GM19397 (cell line): ENCODE measurements at regions not wholly inside any gene's neighbourhood (a gene's known extent, or its start where the extent isn't known, plus 50 kb on each side); places are given as distances from the start of the nearest gene placed in this dataset.

ENCODE experiments used
- ATAC-seq: cut with Tn5 transposase; IDR thresholded peaks from one replicate; pipeline ENCODE4 v1.9.1; 2021; ENCODE audit warnings: mild to moderate bottlenecking, moderate library complexity; ENCODE audit not compliant: unreplicated experiment

DNA sequence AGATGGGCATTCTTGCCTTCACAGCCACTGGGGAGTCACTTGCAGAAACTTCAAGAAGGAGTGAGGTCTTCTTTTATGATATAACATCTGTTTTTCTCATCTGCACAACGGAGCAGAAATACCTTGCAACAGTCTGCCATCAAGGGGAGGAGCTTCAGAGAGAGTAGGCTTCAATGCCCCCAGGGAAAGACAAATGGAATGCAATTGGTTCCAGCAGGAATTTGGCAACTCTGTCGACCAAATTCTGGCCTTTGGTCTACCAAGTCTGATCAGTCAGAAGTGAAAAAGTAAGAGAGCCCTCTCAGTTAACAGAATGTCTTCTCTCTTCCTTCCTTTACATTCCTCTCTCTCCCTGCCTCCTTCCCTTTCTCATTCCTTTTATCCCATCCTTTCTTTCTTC is 229.3 kb downstream of the IDS start:
- no peak for ATAC-seq

DNA sequence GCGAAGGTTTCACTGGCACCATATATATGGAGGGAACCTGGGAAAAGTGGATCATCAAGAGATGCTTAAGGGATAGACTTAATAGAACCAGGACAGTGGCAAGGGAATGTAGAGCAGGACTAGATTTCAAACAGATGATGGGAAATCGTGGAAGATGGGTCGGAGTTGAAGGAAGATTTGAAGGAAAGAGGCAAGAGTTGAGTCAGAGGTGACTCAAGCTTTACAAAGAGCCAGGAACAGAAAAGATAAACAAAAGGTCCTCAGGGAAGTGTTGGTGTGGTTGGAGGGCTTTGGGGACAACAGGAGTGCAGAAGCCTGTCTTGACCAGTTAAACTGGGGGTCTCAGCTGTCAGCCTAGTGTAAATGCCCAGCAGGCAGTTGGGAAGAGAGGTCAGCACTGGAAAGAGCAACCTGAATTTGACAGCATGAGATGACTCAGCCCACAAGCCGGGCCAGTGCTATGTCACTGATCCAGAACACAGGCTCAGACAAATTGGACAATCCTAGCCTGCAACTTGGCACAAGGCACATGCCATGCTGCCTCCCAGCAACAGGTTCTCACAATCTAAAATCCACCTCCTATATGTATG is 230.5 kb downstream of the IDS start:
- no peak for ATAC-seq

DNA sequence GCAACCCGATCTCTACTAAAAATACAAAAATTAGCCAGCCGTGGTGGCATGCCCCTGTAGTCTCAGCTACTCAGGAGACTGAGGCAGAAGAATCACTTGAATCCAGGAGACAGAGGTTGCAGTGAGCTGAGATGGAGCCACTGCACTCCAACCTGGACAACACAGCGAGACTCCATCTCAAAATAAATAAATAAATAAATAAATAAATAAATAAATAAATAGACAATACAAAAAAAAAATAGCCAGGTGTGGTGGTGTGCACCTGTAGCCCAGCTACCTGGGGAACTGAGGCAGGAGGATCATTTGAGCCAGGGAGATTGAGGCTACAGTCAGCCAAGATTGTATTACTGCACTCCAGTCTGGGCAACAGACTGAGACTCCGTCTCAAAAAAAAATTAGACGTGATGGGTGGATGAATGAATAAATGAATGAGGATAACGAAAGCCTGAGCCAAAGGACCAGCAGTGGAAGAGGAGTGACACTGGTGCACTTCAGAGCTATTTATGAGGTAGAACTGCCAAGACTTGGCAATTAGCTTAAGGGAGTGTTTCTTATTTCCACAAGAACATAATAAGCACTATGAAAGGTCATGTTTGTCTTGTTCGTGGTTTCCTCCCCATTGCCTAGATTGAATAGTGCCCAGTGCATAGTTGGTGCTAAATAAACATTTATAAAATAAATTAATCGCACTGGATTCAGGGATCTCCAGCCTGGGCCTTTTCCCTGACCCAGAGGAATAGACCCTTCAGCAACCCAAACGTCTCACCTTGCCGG is 232.2 kb downstream of the IDS start:
- ATAC-seq = no peak

DNA sequence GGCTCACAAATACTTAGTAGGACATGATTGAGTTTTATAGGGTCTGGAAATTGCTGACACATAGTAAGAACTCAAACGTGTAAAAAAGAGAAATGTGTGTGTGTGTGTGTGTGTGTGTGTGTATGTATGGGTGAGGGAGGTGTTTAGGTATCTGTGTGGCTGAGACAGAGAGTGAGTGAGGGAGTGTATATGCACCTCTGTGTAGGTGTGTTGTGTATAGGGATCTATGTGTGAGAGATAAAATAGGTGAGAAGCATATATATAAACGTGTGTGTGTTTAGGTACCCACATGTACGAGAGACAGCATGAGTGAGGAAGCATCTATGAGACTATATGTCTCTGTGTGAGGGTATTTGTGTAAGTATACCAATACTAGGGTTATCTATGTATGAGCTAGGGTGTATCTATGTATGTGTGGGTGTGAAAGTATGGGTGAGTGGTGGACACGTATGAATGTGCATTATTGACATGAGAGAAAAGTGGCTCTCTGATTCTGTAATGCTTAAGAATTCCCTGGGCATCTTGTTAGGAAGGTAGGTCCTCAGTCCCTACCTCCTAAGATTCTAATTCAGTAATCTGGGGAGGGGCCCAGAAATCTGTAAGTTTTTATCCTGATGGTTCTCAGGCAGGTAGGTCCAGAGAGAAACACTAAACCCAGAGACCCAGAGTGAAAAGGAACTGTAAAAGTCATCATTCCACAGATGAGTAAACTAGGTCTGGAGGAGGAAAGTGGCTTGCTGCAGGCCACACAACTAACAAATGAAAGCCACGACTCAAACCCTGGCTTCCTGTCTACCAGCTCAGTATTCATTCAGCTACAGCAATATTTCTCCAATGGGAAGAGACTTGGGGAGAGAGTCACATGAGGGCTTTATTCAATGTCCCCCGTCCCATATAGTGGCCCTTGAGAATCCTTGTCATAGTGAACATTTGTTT is 237.0 kb downstream of the IDS start:
- ATAC-seq = peak; percentile 64

DNA sequence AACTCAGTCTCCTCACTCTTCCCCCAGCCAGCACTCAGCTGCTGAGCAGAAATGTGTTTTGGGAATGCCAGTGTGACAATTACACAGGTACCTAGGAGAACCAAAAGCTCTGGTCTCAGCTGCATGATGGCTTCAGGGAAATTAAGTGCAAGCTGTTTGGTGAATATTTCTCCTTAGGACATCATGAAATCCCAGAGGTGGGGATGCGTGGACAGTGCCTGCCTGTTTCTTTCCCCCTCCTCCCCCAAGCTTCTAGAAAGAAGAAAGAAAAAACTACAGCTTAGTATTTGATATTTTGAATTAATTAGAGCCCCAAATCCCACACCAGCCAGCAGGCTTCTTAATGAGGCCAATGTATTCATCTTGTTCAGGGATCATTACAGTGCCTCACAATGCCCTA is 243.0 kb downstream of the IDS start:
- no peak for ATAC-seq

DNA sequence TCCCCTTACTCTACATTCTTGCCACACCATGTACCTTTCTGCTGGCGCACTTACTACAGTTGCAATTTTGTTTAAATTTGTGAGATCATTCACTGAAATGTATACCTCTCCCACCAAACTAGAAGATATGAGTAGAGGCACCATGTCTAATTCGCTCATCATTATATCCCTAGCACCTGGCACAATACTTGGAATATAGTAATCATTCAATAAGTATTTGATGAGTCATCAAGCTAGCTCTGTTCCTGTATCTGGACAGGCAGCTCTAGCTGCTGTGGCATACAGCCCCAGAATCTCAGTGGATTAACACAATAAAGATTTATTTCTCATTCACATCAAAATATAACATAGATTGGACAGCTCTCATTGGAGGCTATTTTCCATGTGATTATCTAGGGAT is 245.9 kb downstream of the IDS start:
- no peak for ATAC-seq

DNA sequence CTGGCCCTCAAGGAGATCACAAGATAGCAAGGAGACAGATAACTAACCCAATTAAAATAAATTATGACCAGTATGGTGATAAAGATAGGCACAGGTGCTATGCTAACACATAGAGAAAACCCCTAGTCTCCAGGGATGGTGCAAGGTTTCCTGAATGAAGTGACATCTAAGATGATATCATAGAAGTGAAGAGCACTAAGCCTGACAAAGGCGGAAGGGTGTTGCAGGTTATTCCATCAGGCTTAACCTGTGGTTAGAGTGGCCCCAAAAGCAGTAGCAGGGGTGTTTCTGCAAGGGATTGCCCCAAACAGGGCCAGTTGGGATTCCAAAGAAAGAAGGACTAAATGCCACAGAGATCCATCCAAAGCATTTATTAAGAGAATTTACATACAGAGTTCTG is 249.2 kb downstream of the IDS start:
- no peak for ATAC-seq

DNA sequence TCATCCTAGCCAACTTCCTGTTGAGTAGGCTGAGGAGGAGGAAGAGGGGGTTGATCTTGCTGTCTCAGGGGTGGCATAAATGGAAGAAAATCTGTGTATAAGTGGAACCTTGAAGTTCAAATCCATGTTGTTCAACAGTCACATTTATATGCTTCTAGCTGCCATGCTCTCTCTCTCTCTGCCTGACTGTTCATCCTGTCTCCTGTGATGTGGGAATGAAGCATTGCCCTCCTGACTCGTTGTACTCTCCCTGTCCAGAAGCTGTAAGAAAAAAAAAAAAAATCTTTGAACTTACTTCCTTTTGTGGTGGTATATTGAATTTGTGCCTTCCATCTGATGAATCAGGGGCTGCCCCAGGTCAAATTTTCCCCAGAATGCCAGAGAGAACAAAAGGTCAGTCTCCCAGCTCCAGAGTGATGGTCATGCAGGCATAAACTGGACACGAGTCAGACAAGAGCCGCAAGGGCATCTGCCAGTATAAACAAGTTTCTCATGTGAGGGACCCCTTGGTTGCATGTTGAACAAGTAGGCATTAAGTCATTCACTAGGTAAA is 257.0 kb downstream of the IDS start:
- no peak for ATAC-seq

DNA sequence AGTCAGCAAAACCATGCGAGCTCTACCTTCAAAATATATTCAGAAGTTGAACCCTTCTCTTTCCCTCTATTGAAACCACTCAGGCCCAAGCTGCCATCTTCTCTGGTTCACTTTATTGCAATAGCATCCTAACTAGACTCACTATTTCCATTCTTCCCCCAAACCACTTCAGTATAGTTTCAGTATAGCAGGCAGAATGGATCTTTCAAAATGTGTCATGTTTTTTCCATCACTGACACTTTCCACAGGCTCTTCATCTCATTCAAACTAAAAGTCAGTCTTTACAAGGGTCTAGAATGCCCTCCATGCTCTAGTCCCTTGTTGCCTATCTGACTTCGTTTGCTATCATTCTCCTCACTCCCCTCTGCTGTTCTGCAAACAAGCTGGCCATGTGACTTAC is 274.4 kb downstream of the IDS start:
- ATAC-seq = no peak

DNA sequence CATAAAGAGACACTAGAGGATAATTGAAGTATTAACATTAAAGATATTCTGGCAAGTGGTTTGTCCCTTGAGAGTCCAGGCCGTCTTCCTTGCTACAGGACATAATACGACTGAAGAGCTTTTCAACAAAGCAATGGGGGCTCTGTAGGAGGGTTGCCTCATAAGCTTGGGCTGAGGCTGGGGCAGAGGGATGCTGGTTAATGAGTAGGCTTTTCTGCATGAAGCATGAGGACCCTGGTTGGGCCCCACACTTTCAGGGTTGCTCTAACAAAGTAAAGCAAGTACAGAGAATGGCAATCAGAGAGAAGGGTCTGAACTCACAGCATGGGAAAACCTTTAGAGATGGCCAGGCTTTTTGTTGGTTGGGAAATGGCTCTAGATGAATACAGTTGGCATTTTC is 281.3 kb downstream of the IDS start:
- ATAC-seq = no peak

DNA sequence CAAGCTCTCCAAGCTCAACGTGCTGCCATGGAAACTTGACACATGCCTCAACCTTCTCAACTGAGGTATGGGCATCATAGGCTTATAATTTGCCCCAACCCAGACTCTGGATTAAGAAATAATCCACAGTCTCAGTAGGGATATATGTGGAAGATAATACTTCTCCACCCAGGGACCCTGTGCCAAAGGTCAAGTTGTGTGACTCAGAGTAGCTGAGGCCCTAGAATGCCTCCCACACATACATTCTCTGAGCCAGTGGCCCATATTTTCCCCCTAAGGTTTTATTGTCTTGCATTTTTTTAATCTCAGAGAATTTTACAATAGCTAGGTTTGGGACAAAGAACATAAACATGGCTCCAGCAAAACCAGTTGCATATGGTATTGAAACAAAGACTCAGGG is 283.1 kb downstream of the IDS start:
- no peak for ATAC-seq

DNA sequence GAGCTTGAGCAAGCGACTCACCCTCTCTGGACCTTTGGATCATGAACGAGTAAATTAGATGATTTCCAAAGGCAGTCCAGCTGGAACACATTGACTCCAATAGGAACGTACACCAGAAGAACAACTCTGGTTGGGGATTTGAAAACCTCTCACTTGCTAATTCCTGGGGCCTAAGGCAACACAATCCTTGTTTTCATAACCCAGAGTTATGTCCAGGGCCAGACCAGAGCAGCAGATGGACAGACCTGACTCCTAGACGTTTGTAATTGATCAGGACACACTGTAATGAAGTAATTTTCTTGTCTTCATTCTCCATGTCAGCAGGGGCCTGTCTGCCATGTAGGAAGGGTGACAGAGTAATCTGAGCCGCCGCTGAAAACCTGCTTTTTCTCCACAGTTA is 283.9 kb downstream of the IDS start:
- ATAC-seq = no peak

DNA sequence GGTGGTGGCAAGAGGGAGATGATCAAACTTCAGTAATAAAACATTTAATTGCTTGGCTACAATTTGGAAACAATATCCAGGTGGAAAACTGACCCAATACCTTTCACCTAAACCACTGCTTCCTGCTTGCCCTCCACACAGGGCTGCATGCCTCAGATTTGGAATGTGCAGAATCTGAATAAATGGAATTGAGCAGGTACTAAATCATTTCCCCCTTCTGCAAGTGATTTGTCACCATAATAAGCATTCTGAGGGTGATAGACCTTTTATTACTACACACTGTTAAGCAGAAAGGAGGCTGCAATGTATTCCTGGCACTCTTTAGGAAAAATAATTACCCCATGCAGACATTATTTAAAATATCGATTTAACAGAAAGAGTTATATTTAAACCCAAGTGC is 291.8 kb downstream of the IDS start:
- no peak for ATAC-seq

DNA sequence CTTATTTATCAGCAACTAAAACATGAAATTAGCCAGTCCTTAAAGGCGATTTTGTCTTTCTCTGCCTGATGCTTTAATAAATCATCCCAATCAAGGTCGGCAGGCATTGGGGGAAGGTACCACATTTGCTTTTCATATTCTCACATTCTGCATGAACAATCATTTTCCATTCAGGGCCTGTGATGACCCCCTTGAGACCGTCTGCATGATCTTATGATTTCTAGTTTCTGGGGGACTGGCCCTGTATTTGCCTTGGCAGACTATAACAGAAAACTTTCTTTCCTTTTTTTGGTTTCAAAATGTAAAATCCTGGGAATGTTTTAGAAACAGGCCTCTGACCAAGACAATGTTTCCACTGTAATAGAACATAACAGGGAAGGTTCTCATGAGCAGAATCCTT is 296.8 kb downstream of the IDS start:
- ATAC-seq = no peak

DNA sequence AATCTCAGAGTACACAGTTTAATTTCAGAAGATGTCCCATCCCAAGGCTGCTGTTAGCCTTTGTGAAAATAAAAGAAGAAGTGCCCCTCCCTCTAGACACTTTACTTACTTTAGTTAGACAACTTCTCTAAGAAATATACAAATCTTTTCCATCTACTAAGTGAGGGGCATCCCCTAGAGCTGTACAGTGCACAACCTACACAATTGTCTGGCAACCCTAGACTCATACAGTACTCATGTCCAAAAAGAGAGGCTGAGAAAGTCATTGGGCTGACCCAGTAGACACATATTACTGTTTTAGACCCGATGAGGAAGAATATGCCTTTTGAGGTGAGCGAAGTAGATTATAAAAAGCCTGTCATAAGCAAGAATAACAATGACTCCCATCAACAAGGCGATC is 297.6 kb downstream of the IDS start:
- no peak for ATAC-seq

DNA sequence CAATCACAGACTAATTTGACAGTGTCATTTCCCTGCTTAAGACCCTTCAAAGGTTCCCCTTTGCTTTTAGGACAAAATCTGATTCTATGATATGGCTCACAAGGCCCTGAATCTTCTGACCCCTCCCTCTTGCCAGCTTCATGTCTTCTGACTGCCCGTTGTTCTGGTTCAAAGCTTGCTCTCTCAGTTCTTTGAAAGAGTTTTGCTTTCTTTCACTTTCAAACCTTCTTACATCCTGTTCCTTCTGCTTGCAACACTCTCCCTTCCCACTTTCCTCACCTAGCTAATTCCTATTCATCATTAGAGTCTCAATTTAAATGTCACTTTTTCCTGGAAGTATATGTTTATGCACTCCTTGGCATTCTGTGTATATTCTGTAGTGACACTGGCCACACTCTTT is 299.2 kb downstream of the IDS start:
- ATAC-seq = no peak

DNA sequence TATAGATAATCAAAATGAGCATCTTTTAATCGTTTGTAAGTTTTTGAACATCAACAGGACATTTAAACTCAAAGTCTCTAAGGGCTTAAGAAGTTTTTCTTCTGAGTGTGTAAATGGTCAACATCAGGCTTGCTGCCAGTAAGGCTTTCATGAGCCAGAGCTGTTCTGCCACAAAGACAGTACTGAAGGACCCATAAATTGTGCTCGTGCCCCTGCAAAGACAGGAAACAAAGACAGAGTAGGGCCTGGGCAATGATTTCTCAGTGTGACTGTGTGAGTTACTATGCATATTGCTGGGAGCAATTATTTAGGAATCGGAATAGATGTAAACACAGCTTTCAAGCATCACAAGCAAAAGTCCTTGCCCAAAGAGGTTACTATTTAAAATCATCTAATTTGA is 300.0 kb downstream of the IDS start:
- no peak for ATAC-seq

DNA sequence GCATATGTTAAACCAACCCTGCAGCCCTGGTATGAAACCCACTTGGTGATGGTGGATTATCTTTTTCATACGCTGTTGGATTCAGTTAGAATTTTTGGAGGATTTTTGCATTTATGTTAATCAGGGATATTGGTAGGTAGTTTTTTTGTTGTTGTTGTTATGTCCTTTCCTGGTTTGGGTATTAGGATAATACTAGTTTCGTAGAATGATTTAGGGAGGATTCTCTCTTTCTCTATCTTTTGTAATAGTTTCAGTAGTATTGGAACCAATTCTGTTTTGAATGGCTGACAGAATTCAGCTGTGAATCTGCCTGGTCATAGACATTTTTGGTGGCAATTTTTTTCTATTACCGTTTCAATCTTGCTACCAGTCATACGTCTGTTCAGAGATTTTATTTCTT is 305.4 kb downstream of the IDS start:
- ATAC-seq = no peak

DNA sequence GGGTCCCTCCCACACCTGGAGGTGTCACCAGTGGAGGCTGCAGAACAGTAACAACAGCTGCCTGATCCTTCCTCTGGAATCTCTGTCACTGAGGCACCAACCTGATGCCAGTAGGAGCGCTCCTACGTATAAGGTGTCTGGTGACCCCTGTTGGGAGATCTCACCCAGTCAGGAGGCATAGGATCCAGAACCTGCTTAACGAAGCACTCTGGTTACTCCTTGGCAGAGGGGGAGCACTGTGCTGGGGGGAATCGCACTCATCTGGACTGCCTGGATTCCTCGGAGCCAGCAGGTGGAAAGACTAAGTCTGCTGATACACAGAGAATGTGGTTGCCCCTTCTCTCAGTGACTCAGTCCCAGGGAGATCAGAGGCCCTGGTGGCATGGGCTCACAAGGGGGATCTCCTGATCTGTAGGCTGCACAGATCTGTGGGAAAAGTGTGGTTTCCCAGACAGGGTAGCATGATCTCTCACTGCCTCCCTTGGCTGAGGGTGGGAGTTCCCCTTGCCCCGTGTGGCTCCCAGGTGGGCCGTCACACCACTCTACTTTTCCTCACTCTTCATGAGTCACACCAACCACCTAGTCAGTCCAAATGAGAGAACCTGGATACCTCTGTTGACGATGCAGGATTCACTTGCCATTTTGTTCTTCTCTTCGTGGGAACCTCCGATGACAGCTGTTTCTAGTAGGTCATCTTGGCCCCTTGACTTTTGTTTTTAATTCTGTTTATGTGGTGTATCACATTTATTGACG is 305.9 kb downstream of the IDS start:
- peak; percentile 75 for ATAC-seq

DNA sequence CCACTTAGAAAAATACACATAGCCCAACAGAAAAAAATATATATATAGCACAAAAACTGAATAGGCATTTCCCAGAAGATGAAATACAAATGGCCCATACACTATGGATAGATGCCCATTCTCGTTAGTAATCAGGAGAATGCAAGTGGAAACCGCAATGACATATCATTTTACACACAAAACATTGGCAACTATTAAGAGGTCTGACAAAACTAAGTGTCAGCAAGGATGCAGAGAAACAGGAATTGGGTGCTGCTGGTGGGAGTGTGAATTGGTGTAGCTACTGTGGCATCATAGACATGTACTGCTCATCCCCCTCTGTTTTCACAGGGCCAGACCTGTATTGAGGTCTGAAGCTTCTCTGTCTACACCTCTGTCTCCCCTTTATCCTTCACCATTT is 320.0 kb downstream of the IDS start:
- ATAC-seq = no peak
